IMR-90 (cell line): ENCODE measurements at regions not wholly inside any gene's neighbourhood (a gene's known extent, or its start where the extent isn't known, plus 50 kb on each side); places are given as distances from the start of the nearest gene placed in this dataset.

Experiments used
- ATAC-seq: fragments of 200-7000 bp; cut with Tn5 transposase; 2 replicates; pipeline ENCODE4 v1.9.1; 2020; ENCODE audit warnings: low read depth, mild to moderate bottlenecking, moderate library complexity
- BruUV-seq: library from RNA; stranded (reverse); fragments of 400-500 nt; replicated peaks from 2 replicates; lab custom pipeline; 2021; lab: Mats Ljungman, UMichigan
- CTCF ChIA-PET: fragments of 300-600 bp; formaldehyde crosslinking; extraction: SDS; loops from one replicate; lab custom pipeline; 2021; ENCODE audit warnings: antibody characterized with exemption; lab: Yijun Ruan, JAX
- POLR2A ChIA-PET: fragments of 300-600 bp; sonication (Branson Sonifier 250); formaldehyde crosslinking; loops from one replicate; lab custom pipeline; 2022; ENCODE audit warnings: antibody characterized with exemption; ENCODE audit not compliant: unreplicated experiment; lab: Charles Lee
- DNase-seq: peaks from one replicate; pipeline ENCODE4 v3.0.0; 2013
- H2AFZ ChIP-seq: replicated peaks from 2 replicates; pipeline ENCODE3; 2013; ENCODE audit warnings: low read length, mild to moderate bottlenecking; ENCODE audit not compliant: poor library complexity
- H2AK5ac ChIP-seq: 2 replicates; pipeline ENCODE4 v1.6.1; 2013; ENCODE audit warnings: low read depth, low read length, inconsistent platforms
- H2AK9ac ChIP-seq: replicated peaks from 2 replicates; pipeline ENCODE3; 2013; ENCODE audit warnings: mild to moderate bottlenecking, low read depth, low read length, moderate library complexity; ENCODE audit not compliant: poor library complexity
- H2BK120ac ChIP-seq: 2 replicates; pipeline ENCODE4 v1.6.1; 2013; ENCODE audit warnings: low read depth, low read length, inconsistent platforms
- H2BK15ac ChIP-seq: 3 replicates; pipeline ENCODE4 v1.6.1; 2013; ENCODE audit warnings: low read depth, low read length, inconsistent platforms
- H2BK20ac ChIP-seq: 2 replicates; pipeline ENCODE4 v1.6.1; 2013; ENCODE audit warnings: low read depth, mild to moderate bottlenecking, inconsistent platforms, low read length, moderate library complexity
- H2BK5ac ChIP-seq: 2 replicates; pipeline ENCODE4 v1.6.1; 2013; ENCODE audit warnings: mild to moderate bottlenecking, low read depth, low read length, inconsistent platforms; ENCODE audit not compliant: poor library complexity, severe bottlenecking
- H3K14ac ChIP-seq: replicated peaks from 2 replicates; pipeline ENCODE4 v1.6.1; 2013; ENCODE audit warnings: low read depth, low read length, inconsistent platforms
- H3K18ac ChIP-seq: 2 replicates; pipeline ENCODE4 v1.6.1; 2013; ENCODE audit warnings: low read depth, low read length, control low read depth
- H3K23ac ChIP-seq: 2 replicates; pipeline ENCODE4 v1.6.1; 2013; ENCODE audit warnings: low read depth, low read length, inconsistent platforms
- H3K27ac ChIP-seq: 2 replicates; pipeline ENCODE4 v1.5.1; 2013; ENCODE audit warnings: mild to moderate bottlenecking, control low read depth, low read length; ENCODE audit not compliant: insufficient read depth
- H3K27me3 ChIP-seq: 2 replicates; pipeline ENCODE4 v1.6.1; 2013; ENCODE audit warnings: low read length; ENCODE audit not compliant: control insufficient read depth, insufficient read depth
- H3K36me3 ChIP-seq: 2 replicates; pipeline ENCODE4 v1.6.1; 2013; ENCODE audit warnings: low read length, mixed read lengths; ENCODE audit not compliant: control insufficient read depth, insufficient read depth
- H3K4ac ChIP-seq: 2 replicates; pipeline ENCODE4 v1.6.1; 2013; ENCODE audit warnings: low read depth, low read length, inconsistent platforms
- H3K4me1 ChIP-seq: 2 replicates; pipeline ENCODE4 v1.6.1; 2013; ENCODE audit warnings: low read length, mixed read lengths; ENCODE audit not compliant: control insufficient read depth, insufficient read depth
- H3K4me2 ChIP-seq: 2 replicates; pipeline ENCODE4 v1.6.1; 2013; ENCODE audit warnings: low read depth, mild to moderate bottlenecking, control low read depth, low read length, moderate library complexity
- H3K4me3 ChIP-seq: 2 replicates; pipeline ENCODE4 v1.5.1; 2013; ENCODE audit warnings: low read depth, mild to moderate bottlenecking, control low read depth, low read length, moderate library complexity; ENCODE audit not compliant: insufficient read depth
- H3K56ac ChIP-seq: 2 replicates; pipeline ENCODE4 v1.6.1; 2013; ENCODE audit warnings: low read length, inconsistent platforms; ENCODE audit not compliant: insufficient read depth; ENCODE audit errors: extremely low read depth
- H3K79me1 ChIP-seq, 2 experiments: 2 replicates each; pipeline ENCODE4 v1.6.1; 2013; ENCODE audit warnings: low read length in 2 of 2, inconsistent platforms in 1 of 2, low read depth in 1 of 2
- H3K9ac ChIP-seq: 2 replicates; pipeline ENCODE4 v1.6.1; 2013; ENCODE audit warnings: low read depth, low read length, control low read depth
- H3K9me1 ChIP-seq: 2 replicates; pipeline ENCODE4 v1.6.1; 2013; ENCODE audit warnings: low read length, inconsistent platforms; ENCODE audit not compliant: insufficient read depth
- H3K9me3 ChIP-seq: 2 replicates; pipeline ENCODE4 v1.6.1; 2013; ENCODE audit warnings: low read length; ENCODE audit not compliant: control insufficient read depth, insufficient read depth
- H4K20me1 ChIP-seq: 2 replicates; pipeline ENCODE4 v1.6.1; 2013; ENCODE audit warnings: low read length, inconsistent platforms; ENCODE audit not compliant: insufficient read depth
- H4K5ac ChIP-seq: 2 replicates; pipeline ENCODE4 v1.6.1; 2013; ENCODE audit warnings: mild to moderate bottlenecking, low read depth, low read length, control low read depth
- H4K8ac ChIP-seq, 2 experiments: 2 replicates each; pipeline ENCODE4 v1.6.1; 2013; ENCODE audit warnings: low read depth in 2 of 2, low read length in 2 of 2, control low read depth in 1 of 2, inconsistent platforms in 1 of 2
- H4K91ac ChIP-seq: 2 replicates; pipeline ENCODE4 v1.6.1; 2013; ENCODE audit warnings: low read depth, low read length, inconsistent platforms; ENCODE audit not compliant: insufficient read depth
- BHLHE40 ChIP-seq: fragments of 150-350 bp; IDR thresholded peaks from 2 replicates; pipeline ENCODE4 v1.6.1; 2016; ENCODE audit warnings: mild to moderate bottlenecking, low read depth, low read length
- CTCF ChIP-seq: conservative IDR thresholded peaks from 2 replicates; pipeline ENCODE4 v1.5.1; 2012; ENCODE audit warnings: mild to moderate bottlenecking, low read depth, low read length, improper control_type of control experiment
- FOS ChIP-seq: fragments of 150-350 bp; IDR thresholded peaks from 2 replicates; pipeline ENCODE4 v1.6.1; 2016; ENCODE audit warnings: low read depth, low read length
- RCOR1 ChIP-seq: IDR thresholded peaks from 2 replicates; pipeline ENCODE4 v1.6.1; 2012; ENCODE audit warnings: mild to moderate bottlenecking, low read length, improper control_type of control experiment; ENCODE audit not compliant: insufficient replicate concordance
- RFX5 ChIP-seq: IDR thresholded peaks from 2 replicates; pipeline ENCODE4 v1.8.0; 2012; ENCODE audit warnings: low read depth, mild to moderate bottlenecking, low read length, moderate library complexity
- WGBS, 2 experiments: methylation state at CpG; one replicate each; pipeline versions ENCODE4 v1.1.5 to v1.1.7; 2013; ENCODE audit warnings: missing lambda C conversion rate in 2 of 2; ENCODE audit not compliant: insufficient read length in 1 of 2; ENCODE audit errors: extremely low coverage in 2 of 2; 5-methylcytosine and 5-hydroxymethylcytosine counted together
- dilution Hi-C: fragments of 300-500 bp; cut with HindIII; formaldehyde crosslinking; loops from one replicate; pipeline ENCODE4 v1.14.3; 2018; ENCODE audit warnings: low sequenced_read_pairs; ENCODE audit not compliant: unreplicated experiment
- in situ Hi-C: fragments of 300-500 bp; cut with MboI; formaldehyde crosslinking; loops from 3 replicates; pipeline ENCODE4 v1.14.3; 2019; ENCODE audit warnings: low sequenced_read_pairs, inconsistent platforms, mixed read lengths
- intact Hi-C: fragments of 100-400 bp; cut with micrococcal nuclease; formaldehyde crosslinking; loops from 2 replicates; pipeline ENCODE4 v1.10.0; 2022

GRCh38 chr1:30395631-30396030 is 327.8 kb downstream of the MATN1 start:
- no peak overlapping the region for H3K4me3 ChIP-seq
- DNase-seq (no peak), ATAC-seq (no peak)
- no peak overlapping the region for H2AK5ac ChIP-seq
- no CpG with 5 or more reads among the region's 2 CpGs for WGBS, 2 experiments
- H2AK9ac ChIP-seq, result no peak overlapping the region
- no peaks in the 10 kb centered on the region for H3K9me3 ChIP-seq
- H3K9ac ChIP-seq, result no peak overlapping the region
- H3K4me2 ChIP-seq, result no peak overlapping the region
- no peak overlapping the region for H3K18ac ChIP-seq
- no peaks in the 10 kb centered on the region for H3K27me3 ChIP-seq
- H2BK15ac ChIP-seq, result no peak overlapping the region
- no peaks in the 10 kb centered on the region for H3K79me1 ChIP-seq
- CTCF ChIA-PET, result no interaction called here
- H2BK20ac ChIP-seq, result no peak overlapping the region
- no peaks in the 10 kb centered on the region for H4K20me1 ChIP-seq
- H3K56ac ChIP-seq, result no peak overlapping the region
- no peaks in the 10 kb centered on the region for H3K9me1 ChIP-seq
- H4K5ac ChIP-seq, result no peak overlapping the region
- H4K8ac ChIP-seq, result no peak overlapping the region
- no peaks in the 10 kb centered on the region for H3K36me3 ChIP-seq
- dilution Hi-C loops (no loop called here), intact Hi-C loops (no loop called here), in situ Hi-C loops (no loop called here)
- H2BK120ac ChIP-seq, result no peak overlapping the region
- no peak overlapping the region for H3K23ac ChIP-seq
- no peak overlapping the region for H3K27ac ChIP-seq
- TF ChIP-seq CTCF, result no peak
- no peak for TF ChIP-seq RFX5
- no peak for TF ChIP-seq FOS
- no peak for TF ChIP-seq RCOR1
- no peak for TF ChIP-seq BHLHE40
- H2BK5ac ChIP-seq, result no peak overlapping the region
- H3K4me1 ChIP-seq, result no peaks in the 10 kb centered on the region
- H2AFZ ChIP-seq, result no peak overlapping the region
- H4K91ac ChIP-seq, result no peak overlapping the region
- H3K14ac ChIP-seq, result no peak overlapping the region
- POLR2A ChIA-PET, result no interaction called here
- no peak overlapping the region for H3K4ac ChIP-seq
- no TSS peak for BruUV-seq
